GM10266 (cell line): ENCODE measurements at regions not wholly inside any gene's neighbourhood (a gene's known extent, or its start where the extent isn't known, plus 50 kb on each side); places are given as distances from the start of the nearest gene placed in this dataset.

Experiments used
- DNase-seq: peaks from one replicate; pipeline ENCODE4 v3.0.0; 2012; ENCODE audit errors: extremely low spot score
- TF ChIP-seq, protein P1 (sequence below): IDR thresholded peaks from 2 replicates; pipeline ENCODE4 v1.5.1; 2012; ENCODE audit warnings: mild to moderate bottlenecking, low read depth; ENCODE audit not compliant: control insufficient read depth, insufficient read depth; ENCODE audit errors: missing control alignments

DNA sequence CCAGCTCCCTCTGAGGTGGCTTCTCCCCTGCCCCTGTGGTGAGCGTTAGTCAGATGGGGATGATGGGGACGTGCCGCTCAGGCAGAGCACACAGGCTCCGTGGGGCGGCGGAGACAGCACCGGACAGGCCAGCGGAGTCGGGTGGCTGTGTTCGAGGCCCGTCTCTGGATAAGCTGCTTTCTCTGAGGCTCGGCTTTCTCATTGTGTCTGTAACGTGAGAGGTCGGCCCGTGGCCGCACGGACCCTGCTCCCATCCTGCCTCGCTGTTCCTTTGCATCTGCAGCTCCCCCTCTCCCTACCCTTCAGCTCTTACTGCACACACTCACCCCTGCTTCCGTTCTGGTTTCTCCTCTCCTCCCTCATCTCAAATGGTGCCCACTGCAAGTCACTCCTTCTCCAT, 62.5 kb downstream of the FAM43A start:
- no peak for DNase-seq
- TF ChIP-seq, protein P1, sequence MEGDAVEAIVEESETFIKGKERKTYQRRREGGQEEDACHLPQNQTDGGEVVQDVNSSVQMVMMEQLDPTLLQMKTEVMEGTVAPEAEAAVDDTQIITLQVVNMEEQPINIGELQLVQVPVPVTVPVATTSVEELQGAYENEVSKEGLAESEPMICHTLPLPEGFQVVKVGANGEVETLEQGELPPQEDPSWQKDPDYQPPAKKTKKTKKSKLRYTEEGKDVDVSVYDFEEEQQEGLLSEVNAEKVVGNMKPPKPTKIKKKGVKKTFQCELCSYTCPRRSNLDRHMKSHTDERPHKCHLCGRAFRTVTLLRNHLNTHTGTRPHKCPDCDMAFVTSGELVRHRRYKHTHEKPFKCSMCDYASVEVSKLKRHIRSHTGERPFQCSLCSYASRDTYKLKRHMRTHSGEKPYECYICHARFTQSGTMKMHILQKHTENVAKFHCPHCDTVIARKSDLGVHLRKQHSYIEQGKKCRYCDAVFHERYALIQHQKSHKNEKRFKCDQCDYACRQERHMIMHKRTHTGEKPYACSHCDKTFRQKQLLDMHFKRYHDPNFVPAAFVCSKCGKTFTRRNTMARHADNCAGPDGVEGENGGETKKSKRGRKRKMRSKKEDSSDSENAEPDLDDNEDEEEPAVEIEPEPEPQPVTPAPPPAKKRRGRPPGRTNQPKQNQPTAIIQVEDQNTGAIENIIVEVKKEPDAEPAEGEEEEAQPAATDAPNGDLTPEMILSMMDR = no peak

DNA sequence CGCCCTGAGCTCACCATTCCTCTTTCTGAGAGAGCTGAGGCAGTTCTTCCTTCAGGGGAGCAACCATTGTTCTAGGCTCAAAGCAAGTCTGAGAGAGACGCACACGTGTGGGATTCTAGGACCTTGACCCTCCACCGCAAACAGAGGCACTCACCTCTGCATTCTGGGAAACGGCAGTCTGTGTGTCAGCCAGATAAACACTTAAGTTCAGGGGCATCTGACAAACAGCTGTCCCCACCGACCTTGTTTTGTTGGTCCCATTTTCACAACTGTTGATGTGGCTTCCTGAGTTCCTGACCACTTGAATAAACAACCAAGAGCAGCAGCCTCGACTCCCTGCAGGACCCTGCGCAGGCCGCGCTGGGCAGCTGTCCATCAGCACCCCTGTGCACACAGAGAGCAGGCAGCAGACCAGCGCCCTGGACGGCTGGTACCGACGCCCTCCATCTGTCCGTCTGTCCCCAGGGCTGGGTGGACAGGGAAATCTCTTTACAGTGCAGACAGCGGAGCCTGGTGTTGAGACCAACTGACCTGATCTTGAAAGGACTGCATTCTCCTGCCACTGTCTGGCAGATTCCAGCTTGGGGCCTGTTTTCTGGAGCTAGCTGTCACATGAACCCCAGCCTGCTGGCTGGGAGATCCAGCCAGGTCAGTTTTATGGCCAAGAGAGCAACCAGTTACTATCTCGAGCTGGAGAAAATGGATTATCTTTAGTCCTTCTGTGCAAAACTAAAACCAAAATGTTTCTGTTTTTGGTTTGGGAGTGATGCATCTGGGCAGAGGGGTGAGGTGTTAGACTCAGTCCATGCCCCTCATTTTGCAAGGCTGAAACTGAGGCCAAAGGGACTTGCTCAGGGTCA, 64.2 kb downstream of the FAM43A start:
- DNase-seq = no peak
- TF ChIP-seq, protein P1 = no peak

DNA sequence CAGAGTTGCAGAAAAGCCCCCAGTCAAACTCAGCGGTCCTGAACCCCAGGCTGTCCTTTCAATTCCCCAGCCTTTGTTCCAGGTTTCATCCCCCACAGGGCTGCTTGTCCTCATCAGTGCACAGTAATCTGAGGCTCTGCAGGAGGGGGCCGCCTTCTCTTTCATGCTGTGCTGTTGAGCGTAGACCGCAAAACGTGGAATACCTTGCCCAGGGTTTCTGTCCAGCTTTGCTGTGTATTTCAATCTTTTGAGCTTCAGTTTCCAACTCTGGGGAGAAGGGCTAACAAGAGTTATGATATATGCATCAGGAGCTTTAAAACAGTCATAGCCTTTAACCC, 64.8 kb downstream of the FAM43A start:
- TF ChIP-seq, protein P1 = no peak
- DNase-seq = no peak

DNA sequence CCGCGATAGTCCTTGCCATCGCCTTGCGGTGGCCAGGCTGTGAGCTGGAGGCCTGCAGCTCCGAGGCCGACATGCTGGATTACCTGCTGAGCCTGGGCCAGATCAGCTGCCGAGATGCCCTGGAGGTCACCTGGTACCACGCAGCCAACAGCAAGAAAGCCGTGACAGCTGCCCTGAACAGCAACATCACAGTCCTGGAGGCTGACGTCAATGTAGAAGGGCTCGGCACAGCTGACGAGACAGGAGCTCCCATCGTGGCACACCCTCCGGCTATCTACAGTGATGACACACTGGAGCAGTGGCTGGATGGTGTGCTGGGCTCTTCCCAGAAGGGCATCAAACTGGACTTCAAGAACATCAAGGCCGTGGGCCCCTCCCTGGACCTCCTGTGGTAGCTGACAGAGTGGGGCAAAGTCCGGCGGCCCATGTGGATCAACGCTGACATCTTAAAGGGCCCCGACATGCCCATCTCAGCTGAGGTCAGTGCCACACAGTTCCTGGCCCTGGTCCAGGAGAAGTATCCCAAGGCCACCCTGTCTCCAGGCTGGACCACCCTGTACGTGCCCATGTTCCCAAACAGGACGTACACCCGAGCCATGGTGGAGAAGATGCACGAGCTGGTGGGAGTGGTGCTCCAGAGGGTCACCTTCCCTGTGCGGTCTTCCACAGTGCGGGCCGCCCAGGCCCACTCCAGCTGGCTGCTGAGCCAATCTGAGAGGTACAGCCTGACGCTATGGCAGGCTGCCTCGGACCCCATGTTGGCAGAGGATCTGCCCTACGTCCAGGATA, 70.2 kb downstream of the FAM43A start:
- TF ChIP-seq, protein P1 = no peak
- no peak for DNase-seq

DNA sequence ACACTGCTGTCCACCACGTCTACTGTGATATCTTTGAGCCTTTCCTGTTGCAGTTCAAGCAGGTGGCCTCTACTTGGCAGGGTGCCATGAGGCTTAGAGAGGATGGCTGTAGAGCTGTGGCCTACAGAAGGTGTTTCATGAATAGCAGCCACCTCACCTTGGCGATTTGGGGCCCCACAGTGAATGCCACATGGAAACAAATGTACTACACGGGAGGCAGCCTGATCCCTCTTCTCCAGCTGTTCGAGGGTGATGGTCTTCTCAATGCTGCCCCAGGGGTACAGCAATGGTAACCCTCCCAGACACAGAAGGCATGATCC, 70.7 kb downstream of the FAM43A start:
- TF ChIP-seq, protein P1 = no peak
- no peak for DNase-seq

DNA sequence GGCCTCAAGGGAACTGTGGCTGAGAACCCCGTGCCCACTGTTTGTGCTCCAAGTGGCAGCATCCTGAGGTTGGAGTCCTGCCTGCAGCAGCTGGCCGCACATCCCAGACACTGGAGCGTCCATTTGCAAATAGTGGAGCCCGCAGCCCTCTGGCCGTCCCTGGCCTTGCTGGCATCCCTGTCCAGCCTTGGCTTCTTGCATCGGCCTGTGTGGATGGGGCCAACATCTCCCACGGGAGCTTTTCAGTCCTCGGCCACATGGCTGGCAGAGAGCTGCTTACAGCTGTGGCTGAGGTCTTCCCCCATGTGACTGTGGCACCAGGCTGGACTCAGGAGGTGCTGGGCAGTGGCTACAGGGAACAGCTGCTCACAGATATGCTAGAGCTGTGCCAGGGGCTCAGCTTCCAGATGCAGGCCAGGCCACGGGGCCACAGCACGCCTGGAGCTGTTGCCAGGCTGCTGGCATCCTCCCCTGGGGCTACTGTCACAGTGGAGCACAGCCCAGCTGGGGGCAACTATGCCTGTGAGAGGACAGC, 71.2 kb downstream of the FAM43A start:
- DNase-seq = no peak

DNA sequence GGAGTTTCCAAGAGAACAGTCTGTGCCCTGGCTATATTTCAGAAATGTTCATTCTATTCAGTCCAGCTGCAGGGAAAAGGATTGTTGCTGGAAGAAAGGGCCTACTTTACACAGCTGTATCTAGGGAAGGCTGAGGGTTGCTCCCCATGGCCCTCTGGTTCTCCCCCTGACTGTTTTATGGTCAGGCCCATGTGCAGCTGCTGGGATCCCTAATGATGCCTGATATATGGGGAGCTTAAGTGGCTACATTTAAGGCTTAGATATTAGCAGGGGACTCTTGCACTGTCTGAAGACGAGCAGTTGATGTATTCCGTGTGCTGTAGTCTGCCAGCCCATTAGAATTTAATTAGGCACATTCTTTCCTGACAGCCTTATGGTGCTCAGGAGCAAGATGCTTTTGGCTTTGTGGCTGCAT, 72.0 kb downstream of the FAM43A start:
- DNase-seq = no peak
- TF ChIP-seq, protein P1 = no peak

More for the DNA sequence above, 71.2 kb downstream of the FAM43A start:
- TF ChIP-seq, protein P1 = no peak
